Karpas-422 (cell line): ENCODE measurements at regions not wholly inside any gene's neighbourhood (a gene's known extent, or its start where the extent isn't known, plus 50 kb on each side); places are given as distances from the start of the nearest gene placed in this dataset.
A peak's percentile ranks its signal among the peaks of the same experiment; 100 is the strongest.

Source experiments
- DNase-seq: peaks from one replicate; pipeline ENCODE4 v3.0.0-alpha.2; 2015
- H2AFZ ChIP-seq: fragments of 200-600 bp; sonication (generic); 2 replicates; pipeline ENCODE4 v1.6.1; 2014; ENCODE audit warnings: antibody characterized with exemption, low read length, mixed read lengths
- H3K27ac ChIP-seq: fragments of 200-600 bp; sonication (generic); 2 replicates; pipeline ENCODE4 v1.5.1; 2014; ENCODE audit warnings: mild to moderate bottlenecking, low read length, moderate library complexity
- H3K27me3 ChIP-seq: fragments of 200-600 bp; sonication (generic); 2 replicates; pipeline ENCODE4 v1.6.1; 2014; ENCODE audit warnings: low read length, mixed read lengths
- H3K36me3 ChIP-seq: fragments of 200-600 bp; sonication (generic); 2 replicates; pipeline ENCODE4 v1.6.1; 2014; ENCODE audit warnings: low read length, mixed read lengths; ENCODE audit not compliant: insufficient read depth
- H3K4me1 ChIP-seq: fragments of 200-600 bp; sonication (generic); 2 replicates; pipeline ENCODE4 v1.6.1; 2014; ENCODE audit warnings: mild to moderate bottlenecking, low read length, mixed read lengths
- H3K4me2 ChIP-seq: fragments of 200-600 bp; sonication (generic); 2 replicates; pipeline ENCODE4 v1.6.1; 2014; ENCODE audit warnings: low read length, low read depth, mild to moderate bottlenecking; ENCODE audit not compliant: poor library complexity, severe bottlenecking
- H3K4me3 ChIP-seq: fragments of 200-600 bp; sonication (generic); 2 replicates; pipeline ENCODE4 v1.5.1; 2014; ENCODE audit warnings: mild to moderate bottlenecking, antibody characterized with exemption, low read length, mixed read lengths
- H3K79me2 ChIP-seq: fragments of 200-600 bp; sonication (generic); 2 replicates; pipeline ENCODE4 v1.6.1; 2014; ENCODE audit warnings: mild to moderate bottlenecking, low read length, mixed read lengths
- H3K9ac ChIP-seq: fragments of 200-600 bp; sonication (generic); 2 replicates; pipeline ENCODE4 v1.6.0; 2014; ENCODE audit warnings: low read length
- H3K9me2 ChIP-seq: fragments of 200-600 bp; sonication (generic), shearing (Covaris generic); replicated peaks from 2 replicates; pipeline ENCODE4 v1.6.0; 2014; ENCODE audit warnings: mild to moderate bottlenecking, low read length, moderate library complexity; ENCODE audit not compliant: insufficient read depth
- H3K9me3 ChIP-seq: fragments of 300-700, 200-600 bp; sonication (generic); 2 replicates; pipeline ENCODE4 v1.6.1; 2014; ENCODE audit warnings: low read length, mixed read lengths
- H4K20me1 ChIP-seq: fragments of 200-600 bp; sonication (generic); 2 replicates; pipeline ENCODE4 v1.6.1; 2014; ENCODE audit warnings: mild to moderate bottlenecking, antibody characterized with exemption, low read length, low read depth; ENCODE audit not compliant: insufficient read depth

DNA sequence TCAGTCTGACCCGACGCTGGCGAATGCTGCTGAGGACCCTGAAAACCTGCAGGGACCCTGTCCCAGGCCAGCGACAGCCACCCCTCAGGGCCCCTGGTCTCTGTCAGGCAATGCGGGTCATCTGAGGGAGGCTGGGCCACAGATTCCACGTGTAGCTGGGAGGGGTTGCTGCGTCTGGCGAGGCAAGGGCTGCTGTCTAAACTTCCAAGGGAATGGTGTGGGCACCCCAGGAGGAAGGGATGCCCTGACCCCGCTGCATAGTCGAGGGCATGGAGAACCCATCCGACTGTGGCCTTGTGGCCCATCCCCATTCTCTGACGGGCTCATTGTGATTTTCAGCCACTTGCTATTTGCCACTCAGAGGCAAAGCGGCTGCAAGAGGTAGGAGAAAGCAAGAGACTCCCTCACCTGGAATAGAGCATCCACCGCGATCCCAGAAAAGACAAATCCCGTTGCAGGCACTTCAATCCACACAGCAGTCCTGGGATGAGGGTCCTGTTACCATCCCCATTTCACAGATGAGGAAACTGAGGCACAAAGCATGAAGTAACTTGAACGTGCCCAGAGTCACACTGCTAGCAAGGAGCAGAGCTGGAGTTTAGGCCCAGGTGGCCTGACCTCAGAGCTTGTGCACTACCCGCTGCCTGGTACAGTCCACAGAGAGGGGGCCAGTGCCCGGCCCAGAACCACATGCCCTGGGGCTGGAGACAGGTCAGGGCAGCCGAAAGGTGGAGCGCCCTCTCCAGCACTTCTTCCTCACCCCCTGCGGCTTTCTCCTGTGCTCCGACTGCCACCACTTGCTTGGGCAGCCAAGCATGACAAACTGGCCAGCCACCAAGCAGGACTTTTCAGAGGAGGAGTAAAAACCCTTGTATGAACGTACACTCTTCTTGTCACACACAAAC is 163.8 kb upstream of the KLF14 start:
- H3K27me3 ChIP-seq, result no peaks in the 10 kb centered on the region
- H3K9me3 ChIP-seq, result no peaks in the 10 kb centered on the region
- peaks cover 46% of the 10 kb centered on the region for H3K36me3 ChIP-seq
- peak overlapping the region; percentile 25; the same call in 1 of the 2 replicates for H3K9ac ChIP-seq
- H3K27ac ChIP-seq, result peak overlapping the region; percentile 82
- H4K20me1 ChIP-seq, result no peaks in the 10 kb centered on the region
- peaks cover 92% of the 10 kb centered on the region for H3K79me2 ChIP-seq
- H3K4me1 ChIP-seq, result peaks cover 57% of the 10 kb centered on the region
- no peak overlapping the region for H3K4me3 ChIP-seq
- DNase-seq, result no peak
- H3K4me2 ChIP-seq, result peak overlapping the region; percentile 50
- no peak overlapping the region for H2AFZ ChIP-seq
- no peaks in the 10 kb centered on the region for H3K9me2 ChIP-seq

GRCh38 chr7:130899071-130899560 is 165.1 kb upstream of the KLF14 start:
- Histone ChIP-seq H3K79me2 (peaks cover 94% of the 10 kb centered on the region), H3K4me3 (0 out of 2 replicates have a peak overlapping the region, but pooled peaks have one; percentile 42), H3K9me3 (no peaks in the 10 kb centered on the region), H3K9ac (peak overlapping the region; percentile 23), H3K36me3 (peaks cover 45% of the 10 kb centered on the region), H3K9me2 (no peaks in the 10 kb centered on the region), H3K4me1 (peaks cover 70% of the 10 kb centered on the region), H2AFZ (no peak overlapping the region), H4K20me1 (no peaks in the 10 kb centered on the region), H3K27ac (peak overlapping the region; percentile 82), H3K4me2 (peak overlapping the region; percentile 50), H3K27me3 (no peaks in the 10 kb centered on the region)
- no peak for DNase-seq

DNA sequence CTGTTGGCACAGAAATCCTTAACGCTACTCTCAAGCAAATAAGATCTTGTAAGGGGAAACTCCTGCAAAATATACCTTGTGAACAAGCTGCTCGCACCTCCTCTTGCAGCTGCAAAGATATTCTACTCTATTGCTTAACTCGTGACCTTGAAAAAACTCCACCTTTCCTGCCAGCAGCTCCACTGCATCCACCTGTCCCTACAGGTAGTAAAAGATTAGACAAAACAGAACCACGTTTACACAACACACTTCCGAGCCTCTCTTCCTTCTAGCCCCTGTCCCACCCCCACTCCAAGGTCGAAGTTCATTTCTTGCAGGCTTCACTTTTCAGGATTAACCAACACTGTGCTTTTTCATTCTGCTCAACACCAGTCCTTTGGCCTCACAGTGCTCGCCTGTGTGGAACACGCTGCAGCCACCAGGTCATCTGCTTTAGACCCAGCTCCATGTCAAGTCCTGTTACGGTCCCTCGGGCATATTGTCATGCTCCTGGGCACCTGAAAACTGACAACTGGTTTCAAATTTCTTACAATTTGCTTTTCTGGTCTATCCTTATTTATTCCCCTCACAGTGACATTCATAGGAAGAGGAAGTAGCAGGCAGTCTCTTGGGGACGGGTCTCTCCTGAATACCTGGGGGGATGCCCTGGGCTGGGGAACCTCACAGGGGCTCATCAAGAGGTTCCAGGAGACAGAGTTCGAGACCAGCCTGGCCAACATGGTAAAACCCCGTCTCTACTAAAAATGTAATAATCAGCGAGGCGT is 165.8 kb upstream of the KLF14 start:
- Histone ChIP-seq H3K79me2 (peaks cover 94% of the 10 kb centered on the region), H3K4me1 (peaks cover 77% of the 10 kb centered on the region), H3K9me2 (no peaks in the 10 kb centered on the region), H3K27me3 (no peaks in the 10 kb centered on the region), H3K4me2 (peak overlapping the region; percentile 50), H2AFZ (no peak overlapping the region), H3K4me3 (peak overlapping the region; percentile 42), H3K9me3 (no peaks in the 10 kb centered on the region), H3K27ac (peak overlapping the region; percentile 82), H4K20me1 (no peaks in the 10 kb centered on the region), H3K9ac (peak overlapping the region; percentile 48), H3K36me3 (peaks cover 42% of the 10 kb centered on the region)
- peak; percentile 84 for DNase-seq

- H3K27ac ChIP-seq, result peak overlapping the region; percentile 82
- DNase-seq, result no peak
- H3K36me3 ChIP-seq, result peaks cover 34% of the 10 kb centered on the region
- no peaks in the 10 kb centered on the region for H3K9me2 ChIP-seq
- H3K4me1 ChIP-seq, result peaks cover 77% of the 10 kb centered on the region
- H3K9ac ChIP-seq, result peak overlapping the region; percentile 48
- H3K79me2 ChIP-seq, result peaks cover 92% of the 10 kb centered on the region
- H4K20me1 ChIP-seq, result no peaks in the 10 kb centered on the region
- no peaks in the 10 kb centered on the region for H3K27me3 ChIP-seq
- H2AFZ ChIP-seq, result no peak overlapping the region
- H3K4me2 ChIP-seq, result peak overlapping the region; percentile 50
- no peaks in the 10 kb centered on the region for H3K9me3 ChIP-seq
- H3K4me3 ChIP-seq, result peak overlapping the region; percentile 42
Measured at GRCh38 chr7:130900471-130901076, 166.6 kb upstream of the KLF14 start.

DNA sequence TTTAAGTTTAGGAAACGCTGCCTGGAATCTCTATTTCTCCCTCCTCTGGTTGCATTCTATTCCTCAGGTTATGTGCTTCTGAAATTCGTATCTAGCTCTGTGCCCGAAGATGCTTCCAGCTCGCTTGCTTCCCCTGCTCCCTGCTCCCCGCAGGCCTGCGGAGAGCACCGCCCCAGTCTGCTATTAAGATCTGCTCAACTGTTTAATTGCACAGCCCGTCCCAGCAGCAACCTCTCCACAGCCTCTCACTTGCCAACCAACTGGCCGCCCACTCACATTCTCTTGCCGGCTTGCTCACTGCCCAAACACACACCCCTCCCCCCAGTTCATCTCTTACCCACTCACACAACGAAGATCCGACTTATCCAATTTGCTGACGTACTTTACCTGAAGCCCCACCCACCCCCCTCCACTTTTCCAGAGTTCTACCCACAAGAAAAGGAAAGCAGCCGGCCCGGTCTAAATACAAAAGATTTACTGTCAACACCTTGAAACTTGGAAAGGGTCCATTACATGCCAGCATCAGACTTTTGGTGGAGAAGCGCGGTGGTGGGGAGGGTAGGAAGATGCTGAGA is 167.3 kb upstream of the KLF14 start:
- Histone ChIP-seq H3K36me3 (peaks cover 27% of the 10 kb centered on the region; the same call in 1 of the 2 replicates), H3K9me3 (no peaks in the 10 kb centered on the region), H2AFZ (no peak overlapping the region), H3K9ac (peak overlapping the region; percentile 48; the same call in 1 of the 2 replicates), H3K4me3 (peak overlapping the region; percentile 42; the same call in 1 of the 2 replicates), H3K4me2 (peak overlapping the region; percentile 50), H3K79me2 (peaks cover 92% of the 10 kb centered on the region), H4K20me1 (no peaks in the 10 kb centered on the region), H3K4me1 (peaks cover 81% of the 10 kb centered on the region), H3K27me3 (no peaks in the 10 kb centered on the region), H3K27ac (peak overlapping the region; percentile 82), H3K9me2 (no peaks in the 10 kb centered on the region)
- DNase-seq, result no peak

GRCh38 chr7:130902755-130903357 is 168.8 kb upstream of the KLF14 start:
- peaks cover 18% of the 10 kb centered on the region; the same call in 1 of the 2 replicates for H3K36me3 ChIP-seq
- H4K20me1 ChIP-seq, result no peaks in the 10 kb centered on the region
- no peaks in the 10 kb centered on the region for H3K9me3 ChIP-seq
- peak overlapping the region; percentile 12; the same call in 1 of the 2 replicates for H3K27ac ChIP-seq
- no peak overlapping the region for H3K9ac ChIP-seq
- H3K79me2 ChIP-seq, result peaks cover 89% of the 10 kb centered on the region
- H3K4me1 ChIP-seq, result peaks cover 73% of the 10 kb centered on the region
- no peaks in the 10 kb centered on the region for H3K27me3 ChIP-seq
- no peak overlapping the region for H3K4me3 ChIP-seq
- H3K9me2 ChIP-seq, result no peaks in the 10 kb centered on the region
- H3K4me2 ChIP-seq, result no peak overlapping the region
- no peak overlapping the region for H2AFZ ChIP-seq
- no peak for DNase-seq

DNA sequence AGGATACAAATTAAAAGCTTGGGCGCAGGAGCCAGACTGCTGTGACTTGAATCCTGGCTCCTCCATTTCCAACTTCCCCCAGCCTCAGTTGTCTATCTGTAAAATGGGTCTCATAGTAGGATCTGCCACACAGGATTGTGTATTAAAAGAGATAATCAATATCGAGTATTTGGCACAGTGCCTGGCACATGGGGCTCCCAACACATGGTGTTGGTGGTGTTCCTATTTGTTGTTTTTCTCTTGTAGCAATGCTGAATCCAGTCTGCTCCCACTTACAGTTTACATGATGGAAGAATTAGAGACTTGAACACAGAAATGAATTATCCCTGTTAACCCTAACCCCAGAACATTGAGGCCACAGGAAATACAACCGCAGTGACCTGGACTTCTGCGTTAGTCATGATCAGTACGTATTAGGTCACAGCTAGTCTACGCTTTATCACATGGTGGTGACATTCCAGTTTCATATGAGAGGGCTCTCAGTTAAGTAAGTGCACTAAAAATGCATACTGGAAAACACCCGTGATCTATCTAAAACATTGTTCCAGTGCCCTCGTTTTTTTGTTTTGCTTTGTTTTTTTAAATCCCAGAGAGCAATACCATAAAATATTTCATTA is 169.5 kb upstream of the KLF14 start:
- H3K27me3 ChIP-seq, result no peaks in the 10 kb centered on the region
- H3K9ac ChIP-seq, result no peak overlapping the region
- H3K36me3 ChIP-seq, result peaks cover 17% of the 10 kb centered on the region; the same call in 1 of the 2 replicates
- H3K27ac ChIP-seq, result no peak overlapping the region
- no peak overlapping the region for H2AFZ ChIP-seq
- H4K20me1 ChIP-seq, result no peaks in the 10 kb centered on the region
- no peaks in the 10 kb centered on the region for H3K9me3 ChIP-seq
- H3K4me1 ChIP-seq, result peaks cover 67% of the 10 kb centered on the region
- H3K9me2 ChIP-seq, result no peaks in the 10 kb centered on the region
- H3K4me2 ChIP-seq, result no peak overlapping the region
- H3K4me3 ChIP-seq, result no peak overlapping the region
- DNase-seq, result no peak
- H3K79me2 ChIP-seq, result peaks cover 84% of the 10 kb centered on the region
